Neural progenitor cell (in vitro differentiated cells): ENCODE measurements at regions not wholly inside any gene's neighbourhood (a gene's known extent, or its start where the extent isn't known, plus 50 kb on each side); places are given as distances from the start of the nearest gene placed in this dataset.

Source experiments
- CTCF ChIP-seq: fragments of 200-600 bp; sonication (generic); IDR thresholded peaks from 2 replicates; pipeline ENCODE4 v1.5.1; 2017; ENCODE audit warnings: antibody characterized with exemption, mild to moderate bottlenecking
- EZH2phosphoT487 ChIP-seq: fragments of 200-600 bp; sonication (generic); IDR thresholded peaks from 2 replicates; pipeline ENCODE4 v1.6.1; 2017; ENCODE audit warnings: antibody characterized with exemption

- TF ChIP-seq CTCF, result no peak
- no peak for TF ChIP-seq EZH2phosphoT487
These were observed 166.3 kb downstream of the DUSP10 start for GRCh38 chr1:221575605-221576004.
